ENCODE measurements at regions not wholly inside any gene's neighbourhood (a gene's known extent, or its start where the extent isn't known, plus 50 kb on each side); places are given as distances from the start of the nearest gene placed in this dataset.
A peak's percentile ranks its signal among the peaks of the same experiment; 100 is the strongest.

DNA sequence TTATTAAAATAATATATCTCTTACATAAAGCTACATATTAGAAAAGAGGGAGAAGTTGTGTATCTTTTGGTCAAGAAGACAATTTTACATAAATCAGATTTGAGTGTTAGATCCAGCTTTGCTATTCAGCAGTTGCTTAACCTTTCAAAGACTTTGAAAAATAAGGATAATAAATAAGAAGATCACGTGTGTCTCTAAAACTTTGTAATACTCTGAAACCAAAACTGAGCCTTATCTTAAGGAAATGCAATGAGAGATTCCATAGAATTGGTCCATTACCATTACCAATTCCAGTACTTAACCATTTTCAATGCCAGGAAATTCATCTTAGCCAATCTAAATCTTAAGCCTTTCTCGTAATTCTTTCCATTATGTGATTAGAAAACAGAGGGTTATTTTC is 89.2 kb upstream of the COL5A2 start:
- DNase-seq: no peak

DNA sequence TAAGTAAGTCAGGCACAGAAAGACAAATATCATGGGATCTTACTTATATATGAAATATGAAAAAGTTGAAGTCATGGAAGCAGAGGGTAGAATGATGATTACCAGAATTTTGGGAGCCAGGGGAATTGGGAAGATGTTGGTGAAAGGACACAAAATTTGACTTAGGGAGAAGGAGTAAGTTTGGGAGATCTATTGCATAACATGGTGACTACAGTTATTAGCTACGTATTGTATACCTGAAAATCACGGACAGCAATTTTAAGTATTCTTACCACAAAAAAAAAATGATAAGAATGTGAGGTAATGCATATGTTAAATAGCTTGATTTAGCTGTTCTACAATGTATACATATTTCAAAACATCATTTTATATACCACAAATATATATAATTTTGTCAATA is 94.2 kb upstream of the COL5A2 start:
- no peak for DNase-seq

DNA sequence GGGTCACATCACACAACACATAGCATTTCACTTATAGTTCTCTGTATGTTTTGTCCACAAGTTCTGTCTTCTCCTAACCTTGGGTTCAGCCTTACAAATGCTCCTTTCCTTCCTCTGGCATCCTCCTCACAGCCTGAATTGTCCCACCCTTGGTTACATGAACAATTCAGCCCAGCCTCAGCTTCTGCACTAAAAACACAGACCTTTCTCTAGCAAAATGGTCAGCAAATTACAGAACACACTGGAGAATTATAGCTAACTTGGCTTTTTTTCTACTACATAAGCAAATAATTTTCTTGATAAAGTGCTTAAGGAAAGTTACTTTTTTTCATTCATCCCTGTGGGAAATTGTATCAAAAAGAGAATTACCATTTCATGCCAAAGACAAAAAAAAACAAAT is 94.8 kb upstream of the COL5A2 start:
- DNase-seq: no peak

DNA sequence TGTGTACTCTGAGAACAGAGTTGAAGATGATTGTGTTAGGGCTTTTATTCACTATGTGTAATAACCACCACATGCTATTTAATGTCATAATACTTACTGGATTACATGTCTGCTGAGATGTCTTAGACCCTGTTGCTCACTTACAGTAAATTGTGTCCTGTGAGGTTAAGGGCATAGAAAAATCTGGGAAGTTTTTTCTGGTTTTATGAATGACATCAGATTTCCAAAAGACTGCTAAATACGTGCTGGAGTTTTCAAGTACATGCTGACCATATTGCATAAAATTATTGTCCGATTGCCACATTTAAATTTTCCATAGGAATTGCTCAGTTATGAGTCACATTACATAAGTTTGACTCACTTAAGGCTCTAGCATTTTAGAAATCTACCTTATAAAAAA is 96.7 kb upstream of the COL5A2 start:
- no peak for DNase-seq

DNA sequence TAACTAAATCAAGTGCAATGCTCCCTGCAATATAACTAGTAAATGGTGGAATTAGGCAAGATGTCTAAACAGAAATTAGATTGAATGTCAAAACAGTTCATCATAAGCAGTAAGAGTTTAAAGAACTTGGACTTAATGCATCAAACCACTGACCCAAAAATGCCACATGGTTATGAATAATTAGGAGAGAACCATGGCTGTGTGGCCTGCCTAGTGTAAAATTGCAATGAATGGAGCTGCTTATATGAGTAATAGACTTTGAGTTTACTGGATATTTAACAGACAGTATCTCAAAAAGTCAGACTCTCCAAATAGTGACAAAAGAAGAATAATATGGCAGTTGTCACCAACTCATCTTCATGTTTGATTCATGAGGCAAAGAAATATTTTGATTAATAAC is 101.6 kb upstream of the COL5A2 start:
- DNase-seq: no peak

DNA sequence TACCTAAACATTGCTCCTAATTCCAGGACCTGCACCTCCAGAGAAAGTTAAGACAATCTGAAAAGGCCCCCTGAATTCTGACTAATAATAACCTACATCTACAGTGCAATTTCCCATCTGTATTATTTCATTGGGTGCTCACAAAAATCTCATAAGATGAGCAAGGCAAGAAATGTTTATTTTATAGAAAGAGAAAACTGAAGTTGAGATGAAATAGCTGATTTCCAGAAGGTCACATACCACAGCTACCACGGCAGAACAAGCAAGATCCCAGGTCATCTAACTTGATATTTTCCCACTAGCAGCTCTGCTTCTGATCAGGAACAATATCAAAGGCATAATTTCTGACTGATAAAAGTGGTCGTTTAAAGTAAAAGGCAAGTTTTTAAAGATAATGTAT is 105.8 kb upstream of the COL5A2 start:
- no peak for DNase-seq

DNA sequence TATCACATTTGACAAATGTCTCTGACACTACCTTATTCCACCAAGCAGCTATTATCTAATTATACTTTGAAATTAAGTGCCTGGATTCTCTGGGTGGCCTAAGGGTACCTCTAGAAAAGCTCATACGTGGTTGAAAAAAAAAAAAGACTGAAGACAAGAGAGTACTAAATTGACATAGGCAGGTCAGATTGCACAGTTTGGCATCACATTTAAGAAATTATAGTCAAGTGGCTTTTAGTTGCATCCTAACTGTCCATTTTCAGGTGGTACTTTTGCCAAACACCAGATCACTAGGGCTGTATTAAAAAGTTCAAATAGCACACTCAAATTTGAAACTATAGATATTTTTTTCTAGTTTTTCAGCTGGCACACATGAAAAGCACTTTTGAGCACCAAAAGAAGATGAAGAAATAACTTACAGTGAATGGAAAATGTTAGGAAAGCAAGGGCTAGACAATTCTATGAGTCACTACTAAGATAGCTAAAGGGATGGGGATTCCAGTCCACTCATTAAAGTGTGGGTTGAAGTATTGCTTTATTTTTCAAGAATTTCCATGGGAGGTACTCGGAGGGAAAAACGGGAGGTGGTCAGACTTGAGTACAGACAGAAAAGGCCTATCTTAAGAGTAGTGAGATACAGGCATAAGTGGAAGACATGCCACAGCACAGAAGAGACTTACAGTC is 106.5 kb upstream of the COL5A2 start:
- DNase-seq: no peak

DNA sequence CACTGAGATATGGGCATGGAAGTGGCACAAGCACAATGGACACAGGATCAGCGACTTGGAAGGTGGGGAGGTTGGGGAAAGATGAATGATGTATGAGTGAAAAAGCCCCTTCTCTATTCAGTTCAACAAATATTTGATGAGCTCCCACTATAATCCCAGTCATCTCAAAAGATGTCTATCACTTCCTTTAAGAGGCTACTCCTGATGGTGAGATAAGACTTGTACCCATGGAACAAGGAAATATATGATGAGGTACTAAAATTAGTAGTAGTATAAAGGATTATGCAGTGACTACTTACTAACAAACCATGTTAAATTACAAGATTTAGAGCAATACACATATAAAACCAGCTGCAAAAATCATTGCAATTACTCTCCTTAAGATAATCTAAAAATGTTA is 107.8 kb upstream of the COL5A2 start:
- DNase-seq: no peak

DNA sequence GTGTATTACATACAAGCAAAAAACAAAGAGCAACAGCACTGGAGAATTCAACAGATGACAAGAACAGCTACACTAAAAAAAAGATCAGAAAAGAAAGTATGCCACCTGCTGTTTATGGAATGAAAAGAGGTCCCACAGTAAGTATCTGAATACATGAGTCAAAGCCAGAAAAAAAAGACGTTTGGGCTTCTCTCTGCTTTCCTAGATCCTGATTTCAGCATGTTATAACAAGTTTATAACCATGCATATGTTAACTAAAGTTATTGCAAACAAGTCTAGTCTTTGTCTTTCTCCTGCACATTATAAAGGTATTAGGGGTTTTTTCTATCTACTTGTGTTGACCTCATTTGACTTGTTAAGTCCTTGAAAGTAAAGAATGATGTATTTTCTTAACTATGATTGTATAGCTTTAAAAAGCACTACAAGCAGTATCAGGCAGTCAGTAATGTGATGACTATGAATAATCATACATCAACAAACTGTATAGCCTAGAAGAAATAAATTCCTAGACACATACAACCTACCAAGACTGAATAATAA is 108.5 kb upstream of the COL5A2 start:
- no peak for DNase-seq

DNA sequence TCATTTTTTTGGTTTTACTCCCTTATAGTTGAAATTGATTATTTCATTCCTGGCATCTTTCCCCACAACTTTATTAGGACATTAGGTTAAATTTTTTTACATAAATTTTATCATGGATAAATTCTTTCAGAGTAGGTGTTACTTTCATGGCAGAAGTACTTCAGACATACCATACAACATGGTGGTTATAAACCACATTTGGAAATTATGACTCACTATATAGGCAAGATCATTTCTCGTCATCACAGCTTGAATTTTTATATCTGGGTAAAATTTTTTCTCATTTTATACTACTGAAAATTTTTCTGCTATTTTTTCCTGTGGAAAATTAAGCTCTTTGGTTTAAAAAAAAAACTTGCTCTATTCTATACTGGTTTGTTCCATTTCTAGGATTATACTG is 111.9 kb upstream of the COL5A2 start:
- DNase-seq: no peak

DNA sequence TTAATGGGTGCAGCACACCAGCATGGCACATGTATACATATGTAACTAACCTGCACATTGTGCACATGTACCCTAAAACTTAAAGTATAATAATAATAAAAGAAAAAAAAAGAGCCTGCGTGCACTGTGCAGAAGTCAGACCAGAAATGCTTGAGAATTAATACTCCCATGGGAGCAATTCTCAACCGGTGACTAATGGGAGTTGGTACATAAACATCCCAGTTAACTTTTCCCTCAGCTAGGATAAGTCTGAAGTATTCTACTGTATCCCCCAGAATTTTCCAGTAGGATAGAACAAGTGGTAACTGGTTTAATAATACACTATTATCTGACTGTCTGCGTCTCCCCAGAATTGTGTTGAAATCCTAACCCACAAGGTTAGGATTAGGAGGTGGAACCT is 113.6 kb upstream of the COL5A2 start:
- DNase-seq: no peak

DNA sequence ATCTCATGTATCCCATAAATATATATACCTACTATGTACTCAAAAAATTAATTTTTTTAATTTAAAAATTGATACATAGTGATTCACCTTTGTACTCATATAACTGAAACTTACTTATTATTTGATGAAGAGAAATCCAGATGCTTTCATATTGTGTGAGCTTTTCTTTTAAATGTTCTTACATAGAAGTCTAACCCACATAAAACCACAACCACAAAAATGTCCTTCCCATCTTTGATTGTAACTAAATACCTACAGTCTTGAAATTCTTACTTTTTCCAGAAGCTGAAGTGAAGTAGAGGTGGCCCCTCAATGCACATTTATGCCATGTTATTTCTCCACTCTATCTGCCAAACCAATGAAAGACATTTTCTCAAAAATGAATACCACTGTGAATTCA is 117.9 kb upstream of the COL5A2 start:
- no peak for DNase-seq

DNA sequence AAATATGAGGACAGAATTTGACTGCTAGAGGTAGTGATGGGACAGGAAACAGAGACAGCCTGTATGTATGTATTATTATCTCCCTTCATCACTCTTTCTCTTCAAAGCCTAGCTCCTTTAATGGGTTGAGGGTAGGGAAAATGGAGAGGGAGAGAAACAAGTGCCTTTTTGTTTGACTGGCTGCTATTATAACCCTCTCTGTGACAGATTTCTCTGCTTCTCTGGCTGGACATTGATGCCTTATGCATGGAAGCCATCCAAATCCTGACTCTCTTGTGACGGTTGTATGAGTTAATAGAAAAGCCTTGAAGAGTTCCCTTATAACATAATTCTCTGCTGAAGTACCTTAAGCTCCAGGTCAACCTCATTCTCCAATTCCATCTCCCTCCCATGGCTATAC is 118.5 kb upstream of the COL5A2 start:
- no peak for DNase-seq

DNA sequence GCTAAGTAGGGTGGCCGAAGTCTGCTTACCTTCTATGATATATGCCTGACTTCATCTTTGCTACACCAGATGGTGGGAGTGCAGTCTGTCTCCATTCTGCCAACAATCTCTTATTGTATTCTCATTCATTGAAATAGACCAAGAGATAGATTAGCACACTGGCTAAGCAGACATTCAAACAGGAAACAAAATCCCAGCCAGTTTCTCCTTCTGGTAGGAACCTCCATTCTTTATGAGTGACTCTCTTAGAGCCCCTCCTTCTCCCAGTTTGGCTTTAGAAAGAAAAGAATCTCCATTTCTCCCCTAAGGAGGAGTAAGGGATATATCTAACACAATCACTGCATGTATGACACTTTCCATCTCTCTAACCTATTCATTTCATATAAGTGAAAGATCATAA is 118.9 kb upstream of the COL5A2 start:
- no peak for DNase-seq

DNA sequence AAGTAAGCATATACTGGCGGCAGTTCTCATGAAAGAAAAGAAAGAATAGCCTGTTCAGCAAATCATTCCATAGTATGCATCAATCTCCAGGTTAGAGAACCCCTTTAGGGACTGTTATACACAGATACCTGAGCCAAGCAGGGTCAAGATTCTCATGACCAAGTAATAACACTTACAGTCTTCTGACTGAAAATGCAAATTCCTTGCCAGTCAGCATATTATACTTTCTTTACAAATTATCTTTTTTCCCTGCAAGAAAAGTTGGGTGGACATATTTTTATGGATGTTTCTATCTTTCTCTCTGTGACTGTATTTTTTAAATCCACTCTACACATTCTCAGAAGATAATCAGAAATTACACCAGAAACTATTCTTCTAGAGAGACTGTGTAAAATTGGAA is 120.4 kb upstream of the COL5A2 start:
- DNase-seq: no peak

DNA sequence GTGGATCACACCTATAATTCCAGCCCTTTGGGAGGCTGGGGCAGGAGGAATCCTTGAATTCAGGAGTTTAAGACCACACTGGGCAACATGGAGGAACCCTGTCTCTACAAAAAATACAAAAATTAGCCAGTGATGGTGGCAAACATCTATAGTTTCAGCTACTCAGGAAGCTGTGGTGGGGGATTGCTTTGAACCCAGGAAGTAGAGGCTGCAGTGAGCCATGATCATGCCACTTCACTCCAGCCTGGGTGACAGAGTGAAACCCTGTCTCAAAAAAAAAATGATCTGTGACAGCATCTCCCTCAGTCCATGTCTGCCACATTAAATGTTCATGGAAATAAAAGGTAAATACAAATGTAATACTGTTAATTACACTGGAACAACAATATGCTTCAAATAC is 121.4 kb upstream of the COL5A2 start:
- DNase-seq: peak; percentile 21

DNA sequence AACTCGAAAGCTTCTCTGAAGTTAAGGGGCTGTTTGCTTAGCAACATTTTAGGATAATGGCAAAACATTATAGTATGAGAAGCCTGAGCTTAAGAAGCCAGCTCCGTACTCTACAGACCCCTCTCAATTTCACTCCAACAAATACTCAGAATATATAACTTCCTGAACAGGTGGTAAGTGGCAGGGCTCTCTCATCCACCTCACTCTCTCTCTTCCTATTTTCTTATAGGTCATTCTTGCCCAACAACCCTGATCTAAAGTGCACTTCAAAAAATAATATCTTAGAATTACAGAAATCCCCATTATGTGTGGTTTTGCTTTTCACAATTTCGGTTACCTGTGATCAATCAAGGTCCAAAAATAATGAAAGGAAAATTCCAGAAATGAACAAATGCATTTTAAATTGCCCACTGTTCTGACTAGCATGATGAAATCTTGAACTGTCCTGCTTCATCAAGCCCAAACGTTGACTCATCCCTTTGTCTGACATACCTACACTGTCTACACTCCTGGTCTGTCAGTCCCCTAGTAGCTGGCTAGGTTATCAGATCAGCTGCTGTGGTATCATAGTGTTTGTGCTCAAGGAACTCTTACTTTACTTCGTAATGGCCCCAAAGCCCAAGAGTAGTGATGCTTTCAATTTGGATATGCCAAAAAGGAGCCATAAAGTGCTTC is 122.8 kb upstream of the COL5A2 start:
- DNase-seq: no peak

DNA sequence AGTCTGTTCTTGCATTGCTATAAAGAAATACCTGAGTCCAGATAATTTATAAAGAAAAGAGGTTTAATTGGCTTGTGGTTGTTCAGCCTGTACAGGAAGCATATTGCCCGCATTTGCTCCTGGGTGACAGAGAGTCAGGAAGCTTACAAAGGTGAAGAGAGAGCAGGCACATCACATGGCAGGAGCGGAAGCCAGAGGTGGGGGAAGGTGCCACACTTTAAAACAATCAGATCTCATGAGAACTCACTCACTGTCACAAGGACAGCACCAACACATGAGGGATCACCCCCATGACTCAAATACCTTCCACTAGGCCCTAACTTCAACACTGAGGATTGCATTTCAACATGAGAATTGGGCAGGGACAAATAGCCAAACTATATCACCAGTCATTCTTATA is 124.8 kb upstream of the COL5A2 start:
- DNase-seq: peak; percentile 41

DNA sequence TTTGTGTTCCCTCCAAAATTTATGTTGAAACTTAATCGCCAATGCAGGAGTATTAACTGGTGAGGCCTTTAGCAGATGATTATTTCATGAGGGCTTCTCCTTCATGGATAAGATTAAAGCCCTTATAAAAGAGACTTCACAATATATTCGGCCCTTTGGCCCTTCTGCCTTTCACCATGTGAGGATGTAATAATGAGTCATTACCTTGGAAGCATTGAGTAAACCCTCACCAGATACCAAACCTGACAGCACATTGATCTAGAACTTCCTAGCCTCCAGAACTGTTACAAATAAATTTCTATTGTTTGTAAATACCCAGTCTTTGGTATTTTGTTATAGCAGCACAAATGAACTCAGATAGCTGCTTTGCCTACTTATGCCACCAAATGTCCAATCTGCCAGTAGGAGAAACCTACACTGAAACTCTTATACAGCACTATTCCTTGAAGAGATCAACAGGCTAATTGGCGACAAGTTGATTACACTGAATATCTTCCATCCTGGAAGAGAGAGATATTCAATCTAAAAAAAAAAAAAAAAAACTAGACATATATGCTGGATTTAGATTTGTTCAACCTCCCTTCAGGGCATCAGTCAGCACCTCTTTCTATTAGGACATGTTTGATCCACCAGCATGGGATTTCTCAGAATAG is 125.9 kb upstream of the COL5A2 start:
- no peak for DNase-seq

DNA sequence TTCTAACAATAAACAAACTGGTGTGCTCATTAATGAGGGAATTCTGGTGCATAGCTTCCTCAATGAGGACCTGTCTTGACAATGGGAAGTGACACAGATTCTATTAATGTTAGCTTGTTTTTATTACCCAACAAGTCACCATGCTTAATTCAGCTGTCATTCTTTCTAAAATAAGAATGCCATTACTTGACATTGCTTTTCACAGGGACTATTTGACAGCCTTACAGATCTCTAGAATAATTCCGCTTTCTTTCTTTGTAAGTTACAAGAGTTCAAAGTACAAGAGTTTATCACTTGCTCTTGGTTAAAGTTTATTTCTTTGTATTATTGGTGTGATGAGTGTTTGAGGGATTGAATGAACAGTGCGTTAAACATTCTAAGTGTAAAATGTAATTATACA is 127.0 kb upstream of the COL5A2 start:
- no peak for DNase-seq

DNA sequence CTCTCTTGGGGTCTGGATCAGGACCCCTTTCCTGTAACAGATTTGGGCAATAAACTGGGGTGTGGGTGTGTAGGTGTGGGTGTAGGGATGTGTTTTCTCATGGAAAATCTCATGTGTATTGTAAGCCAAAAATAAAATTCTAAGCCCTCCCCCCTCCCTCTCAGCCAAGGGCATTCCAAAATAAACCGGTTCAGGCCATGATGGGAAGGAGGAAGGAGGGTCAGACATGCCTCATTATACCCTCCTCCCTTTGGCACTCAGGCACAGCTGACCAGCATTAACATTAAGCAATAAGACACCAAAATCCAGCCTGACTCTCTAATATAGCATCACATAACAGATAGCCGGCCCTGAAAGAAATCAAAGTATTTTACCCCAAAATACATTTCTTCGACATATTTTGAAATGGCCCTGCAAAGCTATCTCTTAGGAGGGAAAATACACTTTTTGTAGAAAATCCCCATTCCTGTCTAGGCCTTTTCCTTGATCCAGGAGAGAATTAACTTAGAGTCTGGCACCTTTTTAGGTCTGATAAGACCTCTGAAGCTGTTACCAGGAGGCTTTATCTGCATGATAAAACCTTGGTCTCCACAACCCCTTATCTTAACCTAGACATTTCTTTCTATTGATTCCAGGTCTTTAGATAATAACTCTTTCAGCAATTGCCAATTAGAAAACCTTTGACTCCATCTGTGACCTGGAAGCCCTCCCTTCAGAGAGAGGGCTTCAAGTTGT is 128.7 kb upstream of the COL5A2 start:
- no peak for DNase-seq

DNA sequence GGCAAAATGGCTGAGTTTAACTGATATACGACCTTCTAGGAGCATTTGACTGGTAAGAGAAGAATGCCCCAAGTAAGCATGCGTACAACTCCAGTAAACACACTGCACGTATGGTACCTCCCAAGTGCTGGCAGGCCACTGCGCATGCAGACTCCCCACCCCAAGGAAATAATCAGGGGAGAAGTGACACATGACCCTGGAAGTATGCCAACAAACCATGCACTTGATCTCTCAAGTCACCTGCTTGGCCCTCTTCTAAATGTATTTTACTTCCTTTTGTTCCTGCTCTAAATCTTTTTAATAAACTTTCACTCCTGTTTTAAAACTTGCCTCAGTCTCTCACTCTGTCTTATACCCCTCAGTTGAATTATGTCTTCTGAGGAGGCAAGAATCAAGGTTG is 129.8 kb upstream of the COL5A2 start:
- DNase-seq: no peak

DNA sequence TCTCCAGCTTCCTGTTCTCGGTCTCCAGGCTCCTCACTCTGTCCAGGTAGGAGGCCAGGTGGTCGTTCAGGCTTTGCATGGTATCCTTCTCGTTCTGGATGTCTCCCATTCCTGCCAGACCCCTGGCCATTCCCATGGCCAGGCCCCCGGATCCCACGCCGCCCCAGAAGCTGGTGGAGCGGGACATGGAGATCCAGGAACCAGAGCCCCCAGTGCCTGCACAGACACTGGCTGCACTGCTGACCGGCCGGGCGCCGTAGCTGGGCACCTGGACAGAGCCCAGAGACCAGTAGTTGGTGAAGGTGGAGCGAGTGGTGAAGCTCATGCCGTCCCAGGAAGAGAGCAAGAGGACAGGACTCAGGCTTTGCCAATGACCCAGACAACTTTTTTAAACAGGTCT is 129.1 kb upstream of the WDR75 start:
- no peak for DNase-seq

DNA sequence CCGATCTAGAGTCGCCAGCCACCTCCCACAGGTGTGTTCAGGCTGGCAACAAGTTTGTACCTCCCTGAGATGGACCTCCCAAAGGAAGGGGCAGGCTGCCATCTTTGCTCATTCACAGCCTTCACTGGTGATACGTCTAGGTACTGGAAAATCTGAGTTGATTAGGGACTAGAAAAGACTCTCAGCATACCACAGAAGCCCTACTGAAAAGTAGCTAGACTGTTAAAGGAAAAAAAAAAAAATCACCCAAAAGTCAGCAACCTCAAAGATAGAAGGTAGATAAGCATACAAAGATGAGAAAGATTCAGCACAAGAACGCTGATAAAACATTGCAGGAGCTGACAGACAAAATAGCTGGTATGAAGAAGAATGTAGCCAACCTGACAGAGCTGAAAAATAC is 128.6 kb upstream of the WDR75 start:
- no peak for DNase-seq
